Left renal pelvis (tissue), 4 donors: ENCODE measurements at regions not wholly inside any gene's neighbourhood (a gene's known extent, or its start where the extent isn't known, plus 50 kb on each side); places are given as distances from the start of the nearest gene placed in this dataset.
"Not testable (repeated sequence)": the region's sequence is repeated elsewhere in the genome, so short reads cannot be mapped to it uniquely, and the experiment has no call there.

Source experiments
- DNase-seq, 4 donors: peaks; one replicate each; pipeline ENCODE4 v3.0.0-alpha.2; 2013; ENCODE audit warnings: low read depth in 4 of 4, low spot score in 3 of 4

GRCh38 chr2:8551622-8552074 is 130.2 kb upstream of the ID2 start:
- no peak for DNase-seq

- DNase-seq, result no peak
Observed at GRCh38 chr2:8552293-8552801, 129.5 kb upstream of the ID2 start.

- DNase-seq, result no peak
Observed at GRCh38 chr2:8553643-8554042, 128.2 kb upstream of the ID2 start.

GRCh38 chr2:8554296-8554806 is 127.5 kb upstream of the ID2 start:
- no peak for DNase-seq

GRCh38 chr2:8555543-8555942 is 126.3 kb upstream of the ID2 start:
- no peak for DNase-seq

GRCh38 chr2:8558096-8558495 is 123.8 kb upstream of the ID2 start:
- no peak for DNase-seq

- no peak for DNase-seq
Observed at GRCh38 chr2:8558956-8559355, 122.9 kb upstream of the ID2 start.

GRCh38 chr2:8559805-8560204 is 122.1 kb upstream of the ID2 start:
- DNase-seq, result no peak

GRCh38 chr2:8561692-8562091 is 120.2 kb upstream of the ID2 start:
- DNase-seq, result not testable (repeated sequence)

- no peak for DNase-seq
Observed at GRCh38 chr2:8563814-8564474, 117.9 kb upstream of the ID2 start.

GRCh38 chr2:8564475-8564874 is 117.4 kb upstream of the ID2 start:
- no peak for DNase-seq

GRCh38 chr2:8565399-8566154 is 116.3 kb upstream of the ID2 start:
- no peak for DNase-seq

- DNase-seq, result no peak
Observed at GRCh38 chr2:8566155-8566670, 115.6 kb upstream of the ID2 start.

GRCh38 chr2:8566774-8567468 is 114.9 kb upstream of the ID2 start:
- DNase-seq, result no peak

- DNase-seq, result no peak
Observed at GRCh38 chr2:8567469-8568260, 114.2 kb upstream of the ID2 start.

GRCh38 chr2:8568543-8569302 is 113.1 kb upstream of the ID2 start:
- no peak for DNase-seq

GRCh38 chr2:8569332-8569930 is 112.4 kb upstream of the ID2 start:
- no peak for DNase-seq

GRCh38 chr2:8570637-8571036 is 111.2 kb upstream of the ID2 start:
- DNase-seq, result no peak

- no peak for DNase-seq
Observed at GRCh38 chr2:8571301-8571791, 110.5 kb upstream of the ID2 start.
